ENCODE measurements at regions not wholly inside any gene's neighbourhood (a gene's known extent, or its start where the extent isn't known, plus 50 kb on each side); places are given as distances from the start of the nearest gene placed in this dataset.

DNA sequence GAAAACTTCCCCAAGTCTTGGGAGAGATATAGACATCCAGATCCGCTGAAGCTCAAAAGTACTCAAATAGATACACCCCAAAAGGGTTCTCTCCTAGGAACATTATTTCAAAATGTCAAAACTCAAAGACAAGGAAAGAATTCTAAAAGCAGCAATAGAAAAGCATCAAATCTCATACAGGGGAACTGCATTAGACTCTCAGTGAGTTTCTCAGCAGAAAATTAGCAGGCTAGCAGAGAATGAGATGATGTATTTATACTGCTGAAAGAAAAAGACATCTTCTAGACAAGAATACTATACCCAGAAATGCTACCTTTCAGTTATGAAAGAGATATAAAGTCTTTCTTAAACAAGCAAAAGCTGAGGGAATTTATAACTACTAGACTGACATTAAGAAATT is 75.5 kb upstream of the RIMS1 start (continued):
- TF ChIP-seq, protein P1, sequence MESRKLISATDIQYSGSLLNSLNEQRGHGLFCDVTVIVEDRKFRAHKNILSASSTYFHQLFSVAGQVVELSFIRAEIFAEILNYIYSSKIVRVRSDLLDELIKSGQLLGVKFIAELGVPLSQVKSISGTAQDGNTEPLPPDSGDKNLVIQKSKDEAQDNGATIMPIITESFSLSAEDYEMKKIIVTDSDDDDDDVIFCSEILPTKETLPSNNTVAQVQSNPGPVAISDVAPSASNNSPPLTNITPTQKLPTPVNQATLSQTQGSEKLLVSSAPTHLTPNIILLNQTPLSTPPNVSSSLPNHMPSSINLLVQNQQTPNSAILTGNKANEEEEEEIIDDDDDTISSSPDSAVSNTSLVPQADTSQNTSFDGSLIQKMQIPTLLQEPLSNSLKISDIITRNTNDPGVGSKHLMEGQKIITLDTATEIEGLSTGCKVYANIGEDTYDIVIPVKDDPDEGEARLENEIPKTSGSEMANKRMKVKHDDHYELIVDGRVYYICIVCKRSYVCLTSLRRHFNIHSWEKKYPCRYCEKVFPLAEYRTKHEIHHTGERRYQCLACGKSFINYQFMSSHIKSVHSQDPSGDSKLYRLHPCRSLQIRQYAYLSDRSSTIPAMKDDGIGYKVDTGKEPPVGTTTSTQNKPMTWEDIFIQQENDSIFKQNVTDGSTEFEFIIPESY (IDR thresholded peaks at IDR 0.05): no peak
- TF ChIP-seq SMAD5 (IDR thresholded peaks at IDR 0.05; ENCODE audit: low read depth): no peak
- TF ChIP-seq, protein P2, sequence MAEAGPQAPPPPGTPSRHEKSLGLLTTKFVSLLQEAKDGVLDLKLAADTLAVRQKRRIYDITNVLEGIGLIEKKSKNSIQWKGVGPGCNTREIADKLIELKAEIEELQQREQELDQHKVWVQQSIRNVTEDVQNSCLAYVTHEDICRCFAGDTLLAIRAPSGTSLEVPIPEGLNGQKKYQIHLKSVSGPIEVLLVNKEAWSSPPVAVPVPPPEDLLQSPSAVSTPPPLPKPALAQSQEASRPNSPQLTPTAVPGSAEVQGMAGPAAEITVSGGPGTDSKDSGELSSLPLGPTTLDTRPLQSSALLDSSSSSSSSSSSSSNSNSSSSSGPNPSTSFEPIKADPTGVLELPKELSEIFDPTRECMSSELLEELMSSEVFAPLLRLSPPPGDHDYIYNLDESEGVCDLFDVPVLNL (IDR thresholded peaks at IDR 0.05; ENCODE audit: low read depth, low read length): no peak
- no peak for TF ChIP-seq NR2C1 (IDR thresholded peaks at IDR 0.05)
- no peak for TF ChIP-seq STAT1 (conservative IDR thresholded peaks at IDR 0.05)
- no peak for TF ChIP-seq BHLHE40 (IDR thresholded peaks at IDR 0.05; ENCODE audit: borderline replicate concordance in 1 of 2, low read depth in 2 of 2, low read length in 1 of 2)
- TF ChIP-seq FOS (IDR thresholded peaks at IDR 0.05; ENCODE audit: borderline replicate concordance, extremely low read depth, insufficient read length): no peak
- TF ChIP-seq RAD21 (IDR thresholded peaks at IDR 0.05; ENCODE audit: insufficient read depth, low read depth, low read length): no peak
- no peak for TF ChIP-seq RUNX3 (IDR thresholded peaks at IDR 0.05; ENCODE audit: low read length)
- TF ChIP-seq MEF2B (IDR thresholded peaks at IDR 0.05; ENCODE audit: partially characterized antibody, poor library complexity, severe bottlenecking): no peak
- TF ChIP-seq CBX5 (IDR thresholded peaks at IDR 0.05; ENCODE audit: low read depth): no peak
- TF ChIP-seq SMC3 (IDR thresholded peaks at IDR 0.05; ENCODE audit: borderline replicate concordance, low read length): no peak
- TF ChIP-seq POLR2AphosphoS5 (IDR thresholded peaks at IDR 0.05; ENCODE audit: low read length): no peak
